ENCODE measurements at regions not wholly inside any gene's neighbourhood (a gene's known extent, or its start where the extent isn't known, plus 50 kb on each side); places are given as distances from the start of the nearest gene placed in this dataset.

DNA sequence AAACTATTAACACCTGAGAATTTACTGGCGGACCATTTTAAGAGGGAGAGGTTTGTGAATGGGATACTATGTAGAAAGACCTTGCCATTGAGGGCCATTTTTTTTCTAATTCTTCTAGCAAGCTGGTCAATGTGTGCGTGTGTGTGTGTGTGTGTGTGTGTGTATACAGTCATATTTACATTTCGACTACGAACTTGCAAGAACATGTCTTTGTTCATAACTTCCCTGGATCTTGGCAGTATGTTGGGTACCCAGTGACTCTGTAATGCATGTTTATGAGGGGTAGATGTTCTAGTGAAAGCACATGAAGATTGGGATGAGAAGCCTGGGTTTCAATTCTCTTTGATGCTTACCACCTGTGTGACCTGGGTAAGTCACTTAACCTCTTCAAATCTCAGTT, 133.6 kb downstream of the UBE2E3 start:
- no peak for DNase-seq (ENCODE audit: low spot score)

DNA sequence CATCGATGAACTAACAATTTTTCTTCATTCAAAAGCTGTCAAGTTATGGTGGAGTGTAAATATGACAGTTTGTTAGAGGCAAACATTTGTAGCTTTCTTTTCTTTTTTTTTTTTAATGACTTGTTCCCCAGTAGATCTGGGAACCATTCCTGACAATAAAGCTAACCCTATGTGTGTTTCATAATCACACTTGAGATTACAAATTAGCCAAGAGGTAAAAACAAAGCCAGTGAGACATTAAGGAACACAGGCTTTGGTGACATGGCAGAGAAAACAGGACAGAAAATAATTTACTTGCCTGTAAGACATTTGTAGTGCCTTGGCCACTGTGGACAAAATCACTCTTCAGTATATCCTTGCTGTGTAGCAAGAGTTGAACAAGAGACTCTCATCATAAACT, 135.9 kb downstream of the UBE2E3 start:
- DNase-seq (ENCODE audit: low spot score), result no peak

DNA sequence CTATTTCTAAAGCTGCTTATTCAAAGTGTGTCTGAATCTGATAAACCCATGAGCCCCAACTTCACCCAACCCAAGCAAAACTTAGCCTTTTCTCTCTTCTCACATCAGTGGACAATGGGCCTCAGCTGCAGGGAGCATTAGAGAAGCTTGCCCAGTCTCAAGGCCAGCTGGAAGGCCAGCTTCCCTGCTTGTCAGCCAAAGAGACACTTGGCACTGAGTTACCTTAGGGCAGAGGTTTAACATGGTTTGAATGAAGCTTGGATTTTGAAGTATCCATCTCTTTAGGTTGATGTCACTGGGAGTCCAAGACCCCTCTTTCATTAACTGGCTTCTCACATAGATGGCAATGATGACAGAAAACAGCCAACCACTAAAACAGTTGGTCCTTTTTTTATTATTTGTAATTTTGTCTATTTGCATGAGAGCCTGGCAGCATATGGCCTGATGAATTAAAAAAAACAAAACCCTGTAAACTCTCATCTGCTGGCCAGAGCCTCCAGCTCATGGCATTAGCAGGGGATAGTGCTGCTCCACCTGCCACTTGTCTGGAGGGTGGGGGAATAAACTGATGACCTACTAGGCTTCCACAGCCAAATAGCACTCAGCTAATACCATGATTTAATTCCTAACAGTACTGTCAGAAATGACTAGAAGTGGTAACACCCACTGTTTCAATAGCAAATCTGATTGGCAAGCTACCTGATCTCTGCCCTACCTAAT, 137.0 kb downstream of the UBE2E3 start:
- DNase-seq (ENCODE audit: low spot score), result no peak

DNA sequence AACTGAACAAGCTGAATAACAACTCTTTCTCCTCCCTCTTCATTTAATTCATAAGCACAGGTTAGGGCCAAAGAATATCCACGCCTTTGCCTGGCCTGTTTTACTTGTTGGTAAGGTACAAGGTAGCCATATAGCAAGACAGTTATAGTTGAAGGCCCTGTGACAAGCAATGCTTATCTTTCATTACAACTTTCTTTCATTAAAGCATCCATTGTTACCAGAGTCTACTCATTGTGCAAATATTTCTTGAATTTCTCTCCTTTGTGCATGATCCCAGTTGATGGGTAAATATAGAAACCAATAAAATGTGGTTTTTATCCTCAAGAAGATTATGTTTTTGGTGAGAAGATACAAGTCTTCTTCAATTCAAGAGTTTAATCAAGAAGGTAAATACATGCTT, 140.2 kb downstream of the UBE2E3 start:
- no peak for DNase-seq (ENCODE audit: low spot score)

DNA sequence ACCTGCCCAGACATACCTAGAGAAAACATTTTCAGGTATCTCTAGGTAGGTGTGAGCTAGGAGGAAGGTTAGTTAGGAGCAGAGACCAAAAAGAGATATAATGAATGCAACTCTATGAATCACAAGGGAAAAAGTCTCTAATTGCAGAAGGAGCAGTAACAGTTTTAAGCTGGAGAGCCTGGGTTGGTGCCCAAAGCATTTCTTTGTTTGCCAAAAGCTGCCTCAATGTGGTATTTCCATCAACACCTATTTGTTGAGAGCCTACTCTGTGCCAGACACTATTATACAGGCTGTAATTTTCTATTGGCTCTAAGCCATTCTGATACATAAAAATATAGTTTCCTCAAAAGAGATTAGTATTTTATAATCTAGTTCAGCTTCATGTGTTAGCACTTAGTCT, 141.6 kb downstream of the UBE2E3 start:
- no peak for DNase-seq (ENCODE audit: low spot score)

DNA sequence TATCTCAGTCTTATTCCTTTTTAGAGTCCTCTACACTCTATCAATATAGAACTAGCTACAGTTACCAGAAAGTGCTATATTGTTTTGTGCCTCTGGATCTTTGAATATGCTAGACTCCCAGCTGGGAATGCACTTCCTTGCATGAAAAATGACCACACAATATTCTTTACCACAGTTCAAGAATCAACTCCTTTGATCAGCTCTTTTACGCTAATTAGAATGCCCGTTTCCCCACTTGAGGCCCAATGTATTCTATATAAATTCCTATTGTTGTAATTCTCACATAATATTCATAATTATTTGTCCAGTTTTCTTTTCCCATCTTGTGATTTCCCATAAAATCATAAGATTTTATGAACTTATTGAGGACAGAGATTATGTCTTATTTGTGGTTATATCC, 142.2 kb downstream of the UBE2E3 start:
- DNase-seq (ENCODE audit: low spot score), result no peak

DNA sequence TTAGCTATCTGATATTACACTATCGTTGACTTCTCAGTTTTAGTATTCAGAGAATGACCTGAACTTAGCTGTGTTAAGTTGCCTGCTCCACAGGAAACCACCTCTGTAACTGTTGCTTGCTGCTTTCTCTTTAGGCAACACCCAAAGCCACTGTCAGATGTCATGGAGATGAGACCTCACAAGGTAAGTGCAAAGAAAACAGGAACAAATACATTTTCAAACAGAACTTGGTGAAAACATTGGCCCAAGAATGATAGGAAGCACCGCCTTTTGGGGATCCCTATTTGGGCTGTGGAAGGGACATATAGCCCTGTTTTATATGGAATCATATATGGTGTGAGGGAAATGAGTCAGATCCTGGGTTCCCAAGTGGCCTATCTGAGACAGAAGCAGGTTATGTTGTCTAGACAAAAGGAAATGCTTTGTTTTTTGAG, 143.4 kb downstream of the UBE2E3 start:
- DNase-seq (ENCODE audit: low spot score), result no peak

DNA sequence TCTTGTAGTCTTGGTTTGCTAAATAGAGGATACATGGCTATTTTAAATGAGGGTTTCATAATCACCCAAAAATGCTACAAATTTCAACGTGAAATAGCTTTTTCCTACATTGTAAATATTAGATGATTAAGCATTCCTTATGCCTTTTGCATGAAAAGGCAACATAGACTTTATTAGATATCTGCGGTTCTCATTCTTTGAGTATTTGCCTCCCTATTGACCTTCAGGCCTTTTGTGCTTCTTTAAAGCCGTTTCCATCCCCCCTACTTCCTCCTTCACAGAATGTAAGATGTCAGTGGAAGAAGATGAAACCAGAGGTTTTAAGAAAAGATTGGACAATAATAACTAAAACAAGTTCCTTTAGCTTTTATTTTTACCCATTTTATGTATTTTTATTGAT, 144.1 kb downstream of the UBE2E3 start:
- DNase-seq (ENCODE audit: low spot score), result no peak

DNA sequence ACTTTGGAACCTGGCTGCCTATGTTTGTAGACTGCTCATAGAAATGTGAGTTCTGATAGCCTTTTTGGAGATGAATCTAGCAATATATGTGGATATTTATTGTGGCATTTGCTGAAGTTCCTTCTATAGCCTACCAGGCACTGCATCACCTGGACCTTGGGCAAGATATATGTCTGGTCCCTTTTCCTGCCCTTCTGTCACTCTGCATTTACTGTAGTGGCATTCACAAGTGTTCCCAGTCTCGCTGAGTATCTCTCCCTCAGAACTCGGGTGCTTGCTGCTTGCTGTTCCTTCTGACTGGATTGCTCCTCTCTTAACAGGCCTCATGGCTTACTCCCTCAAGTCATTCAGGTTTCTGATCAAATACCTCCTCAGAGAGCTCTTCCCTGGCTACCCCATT, 145.0 kb downstream of the UBE2E3 start:
- no peak for DNase-seq (ENCODE audit: low spot score)

DNA sequence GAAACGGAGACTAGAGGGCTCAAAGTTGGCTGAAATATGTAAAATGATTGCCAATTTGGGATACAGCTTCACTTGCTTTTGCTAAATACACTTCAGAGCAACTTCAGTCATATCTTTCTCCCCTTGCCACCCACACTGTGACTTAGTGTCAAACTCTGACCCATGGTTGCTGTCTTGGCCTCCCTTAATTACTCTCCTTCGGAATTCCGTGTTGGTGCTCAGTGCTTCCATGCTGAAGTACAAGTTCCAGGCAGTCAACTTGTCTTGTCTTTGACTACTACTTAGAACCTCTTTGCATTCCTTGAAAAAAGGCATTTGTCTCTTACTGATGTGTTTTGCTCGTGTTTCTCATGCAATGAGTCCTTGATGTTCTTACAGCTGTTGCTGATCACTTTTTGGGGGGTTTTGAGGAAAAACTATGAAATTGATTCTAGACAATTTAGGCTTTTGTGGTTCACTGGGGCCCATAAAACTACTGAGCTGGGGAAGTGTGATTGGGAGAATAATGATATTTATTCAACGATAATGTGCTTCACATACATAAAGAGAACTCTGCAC, 146.0 kb downstream of the UBE2E3 start:
- DNase-seq (ENCODE audit: low spot score), result no peak

DNA sequence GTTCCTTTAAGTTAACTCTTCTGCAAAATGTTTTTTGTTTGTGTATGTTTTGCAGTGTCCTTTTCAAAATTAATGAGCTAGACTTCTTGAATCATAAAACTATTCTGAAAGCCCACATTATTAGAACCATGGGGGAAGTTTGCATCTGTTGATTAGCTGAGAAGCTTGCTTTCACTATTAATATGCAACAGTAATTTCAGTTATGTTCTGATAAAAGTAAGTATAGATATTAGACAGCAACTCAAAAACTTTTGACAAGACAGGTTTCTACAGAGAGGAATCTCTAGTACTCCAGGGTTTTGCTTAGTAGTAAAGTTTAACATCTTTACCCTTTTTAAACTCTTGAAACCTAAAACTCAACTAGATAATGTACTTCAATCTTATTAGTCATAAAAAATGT, 147.8 kb downstream of the UBE2E3 start:
- no peak for DNase-seq (ENCODE audit: low spot score)

DNA sequence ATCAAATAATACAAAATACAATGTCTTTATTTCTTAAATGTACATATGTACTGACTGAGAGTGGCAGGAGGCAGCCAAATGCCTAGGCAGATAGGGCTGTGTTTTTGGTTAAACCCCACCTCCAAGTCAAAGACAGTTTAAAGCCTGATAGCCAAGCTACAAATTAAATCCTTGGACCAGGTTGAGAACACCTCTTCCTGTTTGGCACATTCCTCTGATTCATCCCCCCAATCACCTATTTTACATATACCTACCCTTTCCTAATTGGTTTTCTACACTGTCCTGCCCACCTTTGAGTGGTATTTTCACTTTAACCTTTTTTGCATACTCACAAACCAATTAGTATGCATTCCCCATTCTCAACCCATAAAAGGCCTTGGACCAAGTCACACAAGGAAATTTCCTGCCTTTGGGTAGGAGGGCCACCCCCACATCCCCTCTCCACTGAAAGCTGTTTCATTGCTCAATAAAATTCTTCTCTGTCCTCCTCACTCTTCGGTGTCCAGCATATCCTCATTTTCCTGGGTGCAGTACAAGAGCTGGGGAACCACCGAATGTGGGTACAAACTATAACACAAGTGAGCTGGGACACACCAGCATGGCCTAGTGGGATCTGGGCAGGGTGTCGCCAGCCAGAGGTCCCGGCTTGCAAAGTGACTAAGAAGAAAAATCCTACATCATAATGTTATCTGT, 149.1 kb downstream of the UBE2E3 start:
- no peak for DNase-seq (ENCODE audit: low spot score)

DNA sequence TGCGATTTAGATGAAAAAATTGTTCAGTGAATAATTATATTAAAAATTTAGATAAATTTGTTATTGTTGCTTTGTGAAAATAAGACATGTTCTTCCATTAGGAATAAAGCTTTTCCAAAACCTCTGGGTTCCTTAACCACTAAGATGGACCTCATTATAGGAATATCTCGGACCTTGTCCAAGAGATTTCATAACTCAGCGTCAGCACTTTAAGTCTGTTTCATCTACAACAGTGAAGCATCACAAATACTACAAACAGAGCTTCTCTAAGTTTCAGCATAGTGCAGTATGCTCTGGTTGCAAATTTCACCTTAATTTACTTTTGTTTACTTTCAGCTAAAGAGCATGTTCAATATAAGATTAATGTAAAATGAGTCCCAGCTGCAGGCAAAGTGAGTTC, 150.3 kb downstream of the UBE2E3 start:
- DNase-seq (ENCODE audit: low spot score), result no peak

DNA sequence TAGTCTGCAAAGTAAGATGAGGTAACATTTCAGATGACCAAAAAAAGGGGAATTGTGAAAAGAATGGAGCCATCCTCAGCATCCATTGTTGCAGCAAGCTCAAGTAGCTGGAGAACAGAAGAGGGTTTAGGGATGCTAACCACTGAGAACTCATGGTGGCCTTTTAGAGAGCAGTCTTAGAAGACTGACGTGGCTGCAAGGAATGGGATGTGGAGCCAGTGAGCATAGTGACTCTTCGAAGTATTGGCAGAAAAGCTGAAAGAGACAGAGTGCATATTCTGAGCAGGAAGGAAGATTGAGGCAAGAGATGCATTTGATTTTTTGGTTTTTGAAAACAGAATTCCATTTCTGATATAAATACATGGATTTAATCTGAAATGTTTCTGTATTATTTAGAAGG, 151.2 kb downstream of the UBE2E3 start:
- no peak for DNase-seq (ENCODE audit: low spot score)

DNA sequence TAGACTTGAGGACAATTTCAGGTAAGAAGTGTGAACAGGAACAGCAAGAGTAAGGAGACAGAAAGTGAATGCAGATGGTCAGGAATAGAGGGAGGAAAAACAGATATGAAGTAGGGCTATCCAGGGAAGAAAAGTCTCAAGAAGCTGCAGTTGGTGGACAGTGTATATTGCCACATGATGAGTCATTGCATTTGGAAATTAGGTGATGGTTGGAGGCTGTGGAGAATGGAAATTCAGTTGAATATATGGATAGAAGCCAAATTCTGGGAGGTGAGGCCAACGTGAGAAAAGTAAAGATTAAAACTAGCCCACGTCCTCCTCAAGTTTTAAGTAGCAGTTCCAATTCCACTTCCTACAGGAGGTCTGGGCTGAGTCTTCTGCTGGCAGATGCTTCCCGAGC, 158.4 kb downstream of the UBE2E3 start:
- DNase-seq (ENCODE audit: low spot score), result no peak

DNA sequence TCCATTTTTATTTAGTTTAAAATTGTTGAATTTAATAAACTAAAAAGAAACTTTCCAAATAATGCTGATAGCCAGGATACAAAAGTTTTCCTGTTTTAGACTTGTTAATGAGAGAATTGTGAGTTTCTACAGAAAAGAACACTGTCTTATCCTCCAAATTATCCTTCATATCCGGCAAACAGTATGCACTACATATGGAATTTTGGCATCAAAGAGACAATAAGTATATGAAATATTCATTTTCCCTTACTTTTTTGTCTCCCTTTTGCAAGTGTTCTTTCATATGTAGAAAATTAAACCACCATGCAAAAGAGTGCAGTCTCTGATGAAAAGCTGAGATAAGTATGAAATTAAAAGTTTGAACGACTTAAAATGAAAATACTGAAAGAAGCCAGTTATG, 159.4 kb downstream of the UBE2E3 start:
- DNase-seq (ENCODE audit: low spot score), result no peak

DNA sequence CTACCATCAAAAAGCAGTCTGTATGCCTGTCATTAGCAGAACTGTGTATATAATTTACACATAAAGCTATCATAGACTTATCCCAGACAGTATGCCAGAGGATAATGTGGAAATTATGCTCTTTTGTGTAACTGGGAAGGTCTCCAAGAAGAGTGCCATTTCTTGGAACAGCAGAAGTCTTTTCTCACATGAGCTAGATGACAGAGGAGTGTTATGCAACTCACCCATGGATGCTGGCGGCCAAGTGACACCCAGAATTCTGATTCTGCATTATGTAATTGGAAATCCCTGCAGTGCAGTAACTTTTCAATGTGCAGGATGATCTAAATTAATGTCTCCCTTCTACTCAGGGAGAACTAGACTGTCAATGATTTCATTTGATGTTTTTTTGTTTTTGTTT, 160.0 kb downstream of the UBE2E3 start:
- DNase-seq (ENCODE audit: low spot score), result no peak

DNA sequence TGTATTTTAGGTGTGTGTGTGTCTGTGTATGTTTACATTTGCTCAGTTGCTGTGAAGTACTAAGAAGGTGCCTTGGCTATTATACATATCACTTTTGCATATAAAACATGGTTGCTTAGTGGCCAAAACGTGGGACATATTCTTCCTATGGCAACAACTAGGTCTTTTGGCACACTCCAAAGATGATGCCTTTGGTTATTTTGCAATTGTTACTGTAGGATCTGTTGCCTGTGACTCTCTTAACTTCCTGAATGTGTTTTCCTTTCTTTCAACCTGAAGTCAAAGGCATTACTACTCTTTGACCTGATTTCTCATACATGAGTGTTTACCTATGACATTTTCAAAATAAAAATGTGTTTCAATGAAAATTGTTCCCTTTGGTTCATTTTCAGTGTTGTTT, 160.5 kb downstream of the UBE2E3 start:
- no peak for DNase-seq (ENCODE audit: low spot score)

DNA sequence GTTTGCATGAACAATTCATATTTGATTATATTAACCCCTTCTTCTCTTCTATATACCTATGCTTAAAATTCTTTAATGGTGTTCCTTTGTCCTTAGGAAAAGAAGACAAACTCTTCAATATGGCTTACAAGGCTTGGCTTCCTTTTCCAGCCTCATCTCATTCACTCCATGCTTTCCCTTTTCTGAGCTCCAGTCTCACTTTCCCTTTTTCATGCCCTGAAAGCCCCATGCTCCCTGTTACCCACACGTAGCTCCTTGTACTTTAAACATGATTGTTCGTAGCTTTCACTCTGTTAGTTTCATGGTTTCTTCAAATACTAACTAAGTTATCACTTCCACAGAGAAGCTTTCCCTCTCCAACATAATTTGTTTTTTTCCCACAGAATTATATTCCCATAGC, 161.3 kb downstream of the UBE2E3 start:
- no peak for DNase-seq (ENCODE audit: low spot score)

DNA sequence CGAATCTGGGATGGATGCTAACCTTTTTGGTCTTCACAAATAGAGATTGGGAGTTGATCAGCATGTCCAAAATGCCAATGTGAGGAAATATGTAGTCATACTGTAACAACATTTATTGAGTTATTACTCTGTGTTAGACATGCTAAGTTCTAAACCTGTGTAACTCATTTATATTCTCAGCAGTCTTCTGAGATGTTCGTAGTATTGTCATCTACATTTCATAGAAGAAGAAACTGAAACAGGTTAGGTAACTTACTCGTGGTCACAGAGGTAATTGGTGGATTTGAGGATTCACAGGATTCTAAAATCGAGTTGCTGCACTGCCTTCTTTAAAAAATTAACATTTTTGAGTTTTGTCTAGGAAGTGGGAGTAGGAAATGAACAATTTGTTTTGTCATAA, 162.1 kb downstream of the UBE2E3 start:
- no peak for DNase-seq (ENCODE audit: low spot score)

DNA sequence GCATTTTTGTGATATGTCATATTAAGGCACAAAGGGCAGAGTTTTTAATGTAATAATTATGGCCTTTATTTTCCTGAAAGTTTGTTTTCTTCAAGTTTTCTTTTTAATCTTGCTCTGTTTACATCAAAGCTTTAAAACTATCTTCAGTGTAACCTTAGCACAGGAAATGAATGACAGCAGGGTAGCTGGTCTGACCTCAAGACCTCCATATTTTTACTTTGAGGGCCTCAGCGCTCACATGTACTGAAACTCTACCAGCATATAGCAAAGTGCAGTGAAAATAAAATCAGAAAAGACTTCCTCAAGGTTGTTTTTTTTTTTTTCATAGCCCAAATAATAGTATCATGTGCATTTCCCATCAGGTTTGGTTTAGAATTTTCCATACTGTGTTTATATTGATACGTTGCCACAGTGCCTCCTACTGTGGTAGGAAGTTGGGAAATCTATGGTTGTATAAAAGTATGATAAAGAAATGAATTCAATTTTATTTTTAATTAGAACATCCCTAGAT, 163.4 kb downstream of the UBE2E3 start:
- no peak for DNase-seq (ENCODE audit: low spot score)

DNA sequence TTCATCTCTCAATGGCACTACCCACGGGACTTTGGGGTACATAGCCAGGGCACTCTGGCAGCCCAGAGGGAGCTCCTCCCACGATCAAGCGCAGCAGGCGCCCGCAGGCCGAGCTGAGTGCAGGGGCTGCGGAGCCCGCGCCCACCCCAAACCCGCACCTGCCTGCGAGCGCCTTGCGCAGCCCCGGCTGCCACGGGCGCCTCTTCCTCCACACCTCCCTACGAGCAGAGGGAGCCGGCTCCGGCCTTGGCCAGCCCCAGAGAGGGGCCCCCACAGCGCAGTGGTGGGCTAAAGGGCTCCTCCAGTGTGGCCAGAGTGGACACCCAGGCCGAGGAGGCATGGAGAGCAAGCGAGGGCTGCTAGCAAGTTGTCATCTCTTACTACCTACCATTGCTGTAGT, 165.2 kb downstream of the UBE2E3 start:
- no peak for DNase-seq (ENCODE audit: low spot score)

DNA sequence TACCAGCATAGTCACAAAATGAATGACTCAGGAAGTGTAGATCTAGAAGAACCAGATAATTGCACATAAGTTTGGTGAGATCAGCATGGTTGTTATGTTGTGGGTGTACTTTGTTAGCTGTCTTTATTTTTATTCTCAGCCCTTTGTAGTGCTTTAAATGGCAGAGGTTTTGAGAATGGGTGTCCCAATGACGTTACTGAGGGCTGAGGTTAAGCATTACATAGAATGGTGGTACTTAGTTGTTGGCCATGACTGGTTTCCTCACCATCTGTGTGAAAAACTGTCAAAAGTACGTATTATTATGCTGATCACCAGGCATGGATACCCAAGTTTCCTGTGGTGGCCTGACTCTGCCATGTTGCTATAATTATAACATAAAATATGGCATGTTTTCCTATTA, 165.8 kb downstream of the UBE2E3 start:
- DNase-seq (ENCODE audit: low spot score), result no peak

All from SK-N-DZ (cell line).